ENCODE measurements at regions not wholly inside any gene's neighbourhood (a gene's known extent, or its start where the extent isn't known, plus 50 kb on each side); places are given as distances from the start of the nearest gene placed in this dataset.

DNA sequence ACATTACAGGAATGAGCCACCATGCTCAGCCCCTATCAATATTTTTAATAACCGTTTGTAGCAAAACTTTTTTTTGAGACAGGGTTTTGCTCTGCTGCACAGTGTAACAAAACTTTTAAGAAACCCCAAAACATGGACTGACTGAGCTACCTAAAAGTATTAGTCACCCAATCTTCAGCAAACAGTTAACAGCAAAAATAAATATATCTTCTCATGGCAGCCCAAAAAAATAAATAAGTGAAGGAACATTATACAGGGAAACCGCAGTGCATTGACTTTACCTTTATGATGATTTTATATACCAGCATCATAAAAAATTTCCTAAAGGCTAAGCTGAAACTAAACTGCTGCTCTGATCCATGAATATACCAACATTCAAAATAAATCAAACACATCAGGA lies 424.6 kb downstream of the METTL4 start:
- no peak for TF ChIP-seq CTCF (IDR thresholded peaks at IDR 0.05; ENCODE audit: insufficient read depth, low read length)
- TF ChIP-seq, protein P1, sequence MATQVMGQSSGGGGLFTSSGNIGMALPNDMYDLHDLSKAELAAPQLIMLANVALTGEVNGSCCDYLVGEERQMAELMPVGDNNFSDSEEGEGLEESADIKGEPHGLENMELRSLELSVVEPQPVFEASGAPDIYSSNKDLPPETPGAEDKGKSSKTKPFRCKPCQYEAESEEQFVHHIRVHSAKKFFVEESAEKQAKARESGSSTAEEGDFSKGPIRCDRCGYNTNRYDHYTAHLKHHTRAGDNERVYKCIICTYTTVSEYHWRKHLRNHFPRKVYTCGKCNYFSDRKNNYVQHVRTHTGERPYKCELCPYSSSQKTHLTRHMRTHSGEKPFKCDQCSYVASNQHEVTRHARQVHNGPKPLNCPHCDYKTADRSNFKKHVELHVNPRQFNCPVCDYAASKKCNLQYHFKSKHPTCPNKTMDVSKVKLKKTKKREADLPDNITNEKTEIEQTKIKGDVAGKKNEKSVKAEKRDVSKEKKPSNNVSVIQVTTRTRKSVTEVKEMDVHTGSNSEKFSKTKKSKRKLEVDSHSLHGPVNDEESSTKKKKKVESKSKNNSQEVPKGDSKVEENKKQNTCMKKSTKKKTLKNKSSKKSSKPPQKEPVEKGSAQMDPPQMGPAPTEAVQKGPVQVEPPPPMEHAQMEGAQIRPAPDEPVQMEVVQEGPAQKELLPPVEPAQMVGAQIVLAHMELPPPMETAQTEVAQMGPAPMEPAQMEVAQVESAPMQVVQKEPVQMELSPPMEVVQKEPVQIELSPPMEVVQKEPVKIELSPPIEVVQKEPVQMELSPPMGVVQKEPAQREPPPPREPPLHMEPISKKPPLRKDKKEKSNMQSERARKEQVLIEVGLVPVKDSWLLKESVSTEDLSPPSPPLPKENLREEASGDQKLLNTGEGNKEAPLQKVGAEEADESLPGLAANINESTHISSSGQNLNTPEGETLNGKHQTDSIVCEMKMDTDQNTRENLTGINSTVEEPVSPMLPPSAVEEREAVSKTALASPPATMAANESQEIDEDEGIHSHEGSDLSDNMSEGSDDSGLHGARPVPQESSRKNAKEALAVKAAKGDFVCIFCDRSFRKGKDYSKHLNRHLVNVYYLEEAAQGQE (IDR thresholded peaks at IDR 0.05; ENCODE audit: insufficient replicate concordance, low read depth): no peak
- no peak for TF ChIP-seq POLR2AphosphoS5 (IDR thresholded peaks at IDR 0.05; ENCODE audit: low read depth)

Data from HL-60 (cell line).